Lung (tissue), 11 donors: ENCODE measurements at regions not wholly inside any gene's neighbourhood (a gene's known extent, or its start where the extent isn't known, plus 50 kb on each side); places are given as distances from the start of the nearest gene placed in this dataset.

Experiments
- ATAC-seq: fragments of 200-7000 bp; cut with Tn5 transposase; one replicate; pipeline ENCODE4 v1.9.1; 2020; ENCODE audit warnings: moderate number of reproducible peaks; ENCODE audit not compliant: insufficient read depth, low FRiP score
- DNase-seq, 3 donors: peaks; one replicate each; pipeline ENCODE4 v3.0.0-alpha.2; 2013 to 2017
- H3K27ac ChIP-seq, 2 donors: one replicate each; pipeline ENCODE4 v1.5.1; 2013; ENCODE audit warnings: mild to moderate bottlenecking in 2 of 2, moderate library complexity in 2 of 2, control low read depth in 1 of 2, inconsistent platforms in 1 of 2, low read depth in 1 of 2, low read length in 1 of 2
- H3K27me3 ChIP-seq, 3 donors: one replicate each; pipeline ENCODE4 v1.5.1; 2013; ENCODE audit warnings: low read length in 2 of 3; ENCODE audit not compliant: control insufficient read depth in 3 of 3, insufficient read depth in 3 of 3
- H3K36me3 ChIP-seq, 4 donors: one replicate each; pipeline ENCODE4 v1.5.1; 2013; ENCODE audit warnings: low read length in 4 of 4, mild to moderate bottlenecking in 1 of 4, moderate library complexity in 1 of 4; ENCODE audit not compliant: control insufficient read depth in 4 of 4, insufficient read depth in 4 of 4
- H3K4me1 ChIP-seq, 5 donors: one replicate each; pipeline ENCODE4 v1.5.1; 2013; ENCODE audit warnings: low read length in 5 of 5, mild to moderate bottlenecking in 2 of 5, moderate library complexity in 1 of 5; ENCODE audit not compliant: control insufficient read depth in 5 of 5, insufficient read depth in 5 of 5
- H3K4me3 ChIP-seq: one replicate; pipeline ENCODE4 v1.5.1; 2013; ENCODE audit warnings: mild to moderate bottlenecking, control low read depth, moderate library complexity
- H3K9ac ChIP-seq, 2 donors: one replicate each; pipeline ENCODE4 v1.5.1; 2013; ENCODE audit warnings: low read length in 2 of 2, control low read depth in 1 of 2; ENCODE audit not compliant: insufficient read depth in 1 of 2
- H3K9me3 ChIP-seq, 4 donors: one replicate each; pipeline ENCODE4 v1.5.1; 2013; ENCODE audit warnings: low read length in 3 of 4, mild to moderate bottlenecking in 1 of 4, moderate library complexity in 1 of 4; ENCODE audit not compliant: control insufficient read depth in 4 of 4, insufficient read depth in 3 of 4
- WGBS, 2 donors: extraction: QIAGEN DNeasy Blood & Tissue Kit; methylation state at CpG; one replicate each; pipeline ENCODE4 v1.1.7; 2013; 5-methylcytosine and 5-hydroxymethylcytosine counted together
- TF ChIP-seq, protein P1 (sequence below): IDR thresholded peaks from 2 replicates; pipeline ENCODE4 v1.5.1; 2012; ENCODE audit warnings: mild to moderate bottlenecking; ENCODE audit errors: control extremely low read depth, extremely low read depth
- donor health status: control.
- donor health status: control.
- donor health status: Bipolar disorder and iron deficiency.
- donor health status: healthy.
- donor health status: DM: yes; HTN: yes; CAD: no.

DNA sequence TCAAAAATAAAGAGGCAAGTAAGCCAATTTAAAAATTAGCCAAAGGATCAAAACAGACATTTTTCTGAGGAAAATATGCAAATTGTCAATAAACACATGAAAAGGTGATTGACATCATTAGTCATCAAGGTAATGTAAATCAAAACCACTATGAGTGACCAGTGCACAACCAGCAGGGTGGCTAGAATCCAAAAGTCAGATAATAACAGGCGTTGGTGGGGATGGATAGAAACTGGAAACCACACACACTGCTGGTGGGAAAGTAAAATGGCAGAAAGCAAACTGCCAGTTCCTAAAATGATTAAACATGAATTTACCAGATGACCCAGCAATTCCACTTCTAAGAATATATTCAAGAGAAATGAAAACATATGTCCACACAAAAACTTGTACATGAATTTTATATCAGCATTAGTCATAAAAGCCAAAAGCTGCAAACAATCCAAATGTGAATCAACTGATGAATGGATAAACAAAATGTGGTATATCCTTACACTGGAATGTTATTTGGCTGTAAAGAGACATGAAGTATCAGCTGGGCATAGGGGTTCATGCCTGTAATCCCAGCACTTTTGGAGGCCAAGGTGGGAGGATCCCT is 74.8 kb upstream of the MBOAT1 start:
- H3K27me3 ChIP-seq, result no peaks in the 10 kb centered on the region
- ATAC-seq (no peak), DNase-seq (no peak)
- no peak overlapping the region for H3K4me3 ChIP-seq
- H3K9me3 ChIP-seq, result peaks cover 0 to 2% (median 0%) of the 10 kb centered on the region in 4 donors
- no peak overlapping the region for H3K27ac ChIP-seq
- H3K9ac ChIP-seq, result no peak overlapping the region
- no peaks in the 10 kb centered on the region for H3K36me3 ChIP-seq
- H3K4me1 ChIP-seq, result no peaks in the 10 kb centered on the region
- TF ChIP-seq, protein P1, sequence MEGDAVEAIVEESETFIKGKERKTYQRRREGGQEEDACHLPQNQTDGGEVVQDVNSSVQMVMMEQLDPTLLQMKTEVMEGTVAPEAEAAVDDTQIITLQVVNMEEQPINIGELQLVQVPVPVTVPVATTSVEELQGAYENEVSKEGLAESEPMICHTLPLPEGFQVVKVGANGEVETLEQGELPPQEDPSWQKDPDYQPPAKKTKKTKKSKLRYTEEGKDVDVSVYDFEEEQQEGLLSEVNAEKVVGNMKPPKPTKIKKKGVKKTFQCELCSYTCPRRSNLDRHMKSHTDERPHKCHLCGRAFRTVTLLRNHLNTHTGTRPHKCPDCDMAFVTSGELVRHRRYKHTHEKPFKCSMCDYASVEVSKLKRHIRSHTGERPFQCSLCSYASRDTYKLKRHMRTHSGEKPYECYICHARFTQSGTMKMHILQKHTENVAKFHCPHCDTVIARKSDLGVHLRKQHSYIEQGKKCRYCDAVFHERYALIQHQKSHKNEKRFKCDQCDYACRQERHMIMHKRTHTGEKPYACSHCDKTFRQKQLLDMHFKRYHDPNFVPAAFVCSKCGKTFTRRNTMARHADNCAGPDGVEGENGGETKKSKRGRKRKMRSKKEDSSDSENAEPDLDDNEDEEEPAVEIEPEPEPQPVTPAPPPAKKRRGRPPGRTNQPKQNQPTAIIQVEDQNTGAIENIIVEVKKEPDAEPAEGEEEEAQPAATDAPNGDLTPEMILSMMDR, result no peak
- 73 to 81% methylated on average over 1 of the region's 1 CpG for WGBS, 2 donors

DNA sequence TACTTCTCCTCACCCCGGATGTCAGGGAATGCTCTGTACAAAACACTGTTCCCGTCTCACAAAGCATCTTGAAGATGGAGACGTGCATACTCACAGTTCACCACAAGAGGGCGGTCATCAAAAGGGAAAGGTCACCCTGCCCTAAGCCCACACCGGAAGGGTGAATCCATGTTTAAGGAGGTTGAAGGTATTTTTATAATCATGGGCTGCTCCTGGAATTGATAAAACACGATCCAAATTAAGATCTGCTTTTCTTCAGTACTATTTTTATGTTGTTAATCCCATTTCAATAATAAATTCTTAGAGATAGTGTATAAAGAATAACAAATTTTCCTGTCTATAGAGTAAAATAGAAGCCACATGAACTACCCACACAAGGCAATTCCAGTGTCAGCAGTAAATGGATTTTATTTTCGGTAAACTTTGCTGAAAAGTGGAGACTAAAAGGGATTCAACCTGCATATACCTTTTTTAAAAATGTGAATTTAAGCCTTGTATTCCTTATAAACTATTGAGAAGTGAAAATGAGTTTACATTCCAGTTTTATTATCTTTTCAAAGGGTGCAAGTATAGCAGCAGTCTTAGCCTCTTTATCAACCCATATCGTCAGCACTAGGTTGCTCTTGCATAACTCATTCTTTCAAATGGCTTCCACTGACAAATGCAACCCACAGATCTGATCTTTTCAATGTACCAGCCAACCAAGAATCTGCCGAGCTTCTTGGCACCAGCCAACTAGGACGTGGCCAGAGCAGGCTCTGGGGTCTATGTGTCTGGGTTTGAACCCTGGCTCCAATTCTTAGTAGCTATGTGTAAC is 79.7 kb upstream of the MBOAT1 start:
- no peak overlapping the region for H3K4me3 ChIP-seq
- H3K27me3 ChIP-seq, result no peaks in the 10 kb centered on the region
- no peaks in the 10 kb centered on the region for H3K9me3 ChIP-seq
- no peaks in the 10 kb centered on the region for H3K36me3 ChIP-seq
- ATAC-seq, result peak; percentile 96
- no peak overlapping the region for H3K27ac ChIP-seq
- WGBS, 2 donors, result 19 to 23% methylated on average over 10 of the region's 10 CpGs
- TF ChIP-seq, protein P1, result peak; percentile 89
- no peak overlapping the region for H3K9ac ChIP-seq
- DNase-seq, result peak; percentile 79 to 89 (median 83)
- no peaks in the 10 kb centered on the region for H3K4me1 ChIP-seq

DNA sequence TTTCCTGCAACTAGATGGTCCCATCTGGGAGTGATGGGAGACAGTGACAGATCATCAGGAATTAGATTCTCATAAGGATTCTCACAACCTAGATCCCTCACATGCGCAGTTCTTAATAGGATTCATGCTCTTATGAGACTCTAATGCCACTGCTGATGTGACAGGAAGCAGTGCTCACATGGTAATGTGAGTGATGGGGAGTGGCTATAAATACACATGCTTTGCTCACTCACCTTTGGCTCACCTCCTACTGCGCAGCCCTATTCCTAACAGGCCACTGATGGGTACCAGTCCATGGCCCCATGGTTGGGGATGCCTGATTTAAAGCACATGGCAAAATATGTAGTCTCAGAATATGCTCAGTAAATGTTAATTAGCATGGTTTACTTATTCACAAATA is 80.6 kb upstream of the MBOAT1 start:
- DNase-seq, result no peak
- no peak overlapping the region for H3K27ac ChIP-seq
- ATAC-seq, result no peak
- H3K9me3 ChIP-seq, result no peaks in the 10 kb centered on the region
- H3K36me3 ChIP-seq, result no peaks in the 10 kb centered on the region
- TF ChIP-seq, protein P1, result no peak
- no peak overlapping the region for H3K9ac ChIP-seq
- no peaks in the 10 kb centered on the region for H3K27me3 ChIP-seq
- no peaks in the 10 kb centered on the region for H3K4me1 ChIP-seq
- WGBS, 2 donors, result 97 to 100% methylated on average over 2 of the region's 2 CpGs
- H3K4me3 ChIP-seq, result no peak overlapping the region
